Stomach (tissue), 8 donors: ENCODE measurements at regions not wholly inside any gene's neighbourhood (a gene's known extent, or its start where the extent isn't known, plus 50 kb on each side); places are given as distances from the start of the nearest gene placed in this dataset.
"Not testable (repeated sequence)": the region's sequence is repeated elsewhere in the genome, so short reads cannot be mapped to it uniquely, and the experiment has no call there.

Experiments used
- DNase-seq, 2 donors: peaks; one replicate each; pipeline versions ENCODE4 v3.0.0 to v3.0.0-alpha.2; 2013 to 2019
- H3K27ac ChIP-seq, 5 donors: fragments of 200-600 bp in 4 of 5; sonication (generic) in 4 of 5; one replicate each; pipeline ENCODE4 v1.5.1; 2013 to 2019; ENCODE audit warnings: mild to moderate bottlenecking in 1 of 5, moderate library complexity in 1 of 5
- H3K27me3 ChIP-seq, 3 donors: fragments of 200-600 bp; sonication (generic); one replicate each; pipeline ENCODE4 v1.5.1; 2017 to 2019; ENCODE audit warnings: mixed run types in 1 of 3
- H3K36me3 ChIP-seq, 4 donors: fragments of 200-600 bp; sonication (generic); 1 replicate in 3 of 4; 2 replicates in 1 of 4; pipeline ENCODE4 v1.5.1; 2016 to 2019
- H3K4me1 ChIP-seq, 4 donors: fragments of 200-600 bp; sonication (generic); one replicate each; pipeline ENCODE4 v1.5.1; 2016 to 2019
- H3K4me3 ChIP-seq, 4 donors: fragments of 200-600 bp; sonication (generic) in 3 of 4; one replicate each; pipeline ENCODE4 v1.5.1; 2016 to 2019; ENCODE audit warnings: mild to moderate bottlenecking in 1 of 4
- H3K9me3 ChIP-seq, 4 donors: fragments of 200-600 bp; sonication (generic); one replicate each; pipeline ENCODE4 v1.5.1; 2016 to 2019
- CTCF ChIP-seq, 7 experiments: fragments of 450-650 bp in 4 of 7; fragments of 200-600 bp in 3 of 7; sonication (generic) in 3 of 7; IDR thresholded peaks; one replicate each; pipeline ENCODE4 v1.5.1; 2016 to 2019; ENCODE audit warnings: antibody characterized with exemption in 7 of 7, control low read depth in 2 of 7, mild to moderate bottlenecking in 1 of 7
- EP300 ChIP-seq: sonication (generic); formaldehyde crosslinking; IDR thresholded peaks from one replicate; pipeline ENCODE4 v1.6.1; 2017; ENCODE audit warnings: antibody characterized with exemption
- POLR2A ChIP-seq, 4 donors: fragments of 450-650 bp; IDR thresholded peaks; one replicate each; pipeline ENCODE4 v1.6.1; 2016; ENCODE audit warnings: antibody characterized with exemption in 4 of 4, control low read depth in 2 of 4, mild to moderate bottlenecking in 1 of 4, moderate library complexity in 1 of 4
- POLR2AphosphoS5 ChIP-seq, 3 donors: sonication (generic); formaldehyde crosslinking; IDR thresholded peaks; one replicate each; pipeline ENCODE4 v1.6.1; 2016; ENCODE audit warnings: antibody characterized with exemption in 3 of 3
- whole genome bisulfite sequencing, 5 donors: extraction: QIAGEN DNeasy Blood & Tissue Kit in 3 of 5; methylation state at CpG; one replicate each; pipeline versions ENCODE4 v1.1.5 to v1.1.7; 2013 to 2018; 5-methylcytosine and 5-hydroxymethylcytosine counted together
- intact Hi-C: fragments of 100-400 bp; cut with DNase I; formaldehyde crosslinking; loops from one replicate; pipeline ENCODE4 v1.15.1; 2023; ENCODE audit warnings: low total_unique reads
- donor health status: healthy with polysubstance abuse.
- donor health status: Bipolar disorder and iron deficiency.
- donor health status: healthy.

GRCh38 chr5:152466085-152466745 is 61.1 kb upstream of the NMUR2 start:
- Histone ChIP-seq H3K27me3 (no peaks in the 10 kb centered on the region), H3K36me3 (no peaks in the 10 kb centered on the region), H3K4me3 (no peak overlapping the region), H3K27ac (no peak overlapping the region), H3K4me1 (peaks cover 0 to 4% (median 0%) of the 10 kb centered on the region in 4 donors), H3K9me3 (no peaks in the 10 kb centered on the region)
- 61 to 86% (median 77%) methylated on average over 3 of the region's 3 CpGs for WGBS, 5 donors
- no peak for DNase-seq
- TF ChIP-seq EP300 (no peak), POLR2AphosphoS5 (IDR thresholded peaks at IDR 0.05) (no peak), POLR2A (IDR thresholded peaks at IDR 0.05) (no peak), CTCF (IDR thresholded peaks at IDR 0.05) (no peak)
- intact Hi-C loops: no loop called here

GRCh38 chr5:152470167-152470566 is 65.1 kb upstream of the NMUR2 start:
- no peak for DNase-seq
- intact Hi-C loops: no loop called here
- H3K4me3 ChIP-seq: no peak overlapping the region
- H3K36me3 ChIP-seq: no peaks in the 10 kb centered on the region
- WGBS, 5 donors: 76 to 82% (median 80%) methylated on average over 3 of the region's 3 CpGs
- no peaks in the 10 kb centered on the region for H3K9me3 ChIP-seq
- no peaks in the 10 kb centered on the region for H3K27me3 ChIP-seq
- no peaks in the 10 kb centered on the region for H3K4me1 ChIP-seq
- TF ChIP-seq CTCF (IDR thresholded peaks at IDR 0.05) (no peak), EP300 (no peak), POLR2A (IDR thresholded peaks at IDR 0.05) (no peak), POLR2AphosphoS5 (IDR thresholded peaks at IDR 0.05) (no peak)
- no peak overlapping the region for H3K27ac ChIP-seq

- TF ChIP-seq CTCF (IDR thresholded peaks at IDR 0.05) (no peak), EP300 (no peak), POLR2A (IDR thresholded peaks at IDR 0.05) (no peak)
- H3K36me3 ChIP-seq: no peaks in the 10 kb centered on the region
- H3K4me1 ChIP-seq: no peaks in the 10 kb centered on the region
These were observed 67.0 kb upstream of the NMUR2 start for GRCh38 chr5:152472083-152472482.

GRCh38 chr5:152474961-152475360 is 69.9 kb upstream of the NMUR2 start:
- Histone ChIP-seq H3K4me1 (no peaks in the 10 kb centered on the region), H3K9me3 (no peaks in the 10 kb centered on the region), H3K27ac (no peak overlapping the region), H3K4me3 (no peak overlapping the region), H3K36me3 (no peaks in the 10 kb centered on the region), H3K27me3 (no peaks in the 10 kb centered on the region)
- no peak for TF ChIP-seq EP300
- no peak for DNase-seq
- 22 to 55% (median 29%) methylated on average over 1 of the region's 1 CpG for WGBS, 5 donors
- intact Hi-C loops: no loop called here

More at GRCh38 chr5:152472083-152472482, 67.0 kb upstream of the NMUR2 start:
- no peaks in the 10 kb centered on the region for H3K27me3 ChIP-seq
- H3K27ac ChIP-seq: no peak overlapping the region
- no peaks in the 10 kb centered on the region for H3K9me3 ChIP-seq
- no peak overlapping the region for H3K4me3 ChIP-seq
- no peak for DNase-seq
- intact Hi-C loops: no loop called here

- DNase-seq: no peak
- no peak for TF ChIP-seq EP300
- no peak overlapping the region for H3K27ac ChIP-seq
- no peaks in the 10 kb centered on the region for H3K4me1 ChIP-seq
- WGBS, 5 donors: 50 to 67% (median 54%) methylated on average over 2 of the region's 2 CpGs
- no peaks in the 10 kb centered on the region for H3K36me3 ChIP-seq
- no peak overlapping the region for H3K4me3 ChIP-seq
- H3K9me3 ChIP-seq: no peaks in the 10 kb centered on the region
- no peaks in the 10 kb centered on the region for H3K27me3 ChIP-seq
- intact Hi-C loops: no loop called here
These were observed 72.5 kb upstream of the NMUR2 start for GRCh38 chr5:152477536-152477935.

GRCh38 chr5:152479866-152480265 is 74.8 kb upstream of the NMUR2 start:
- H3K27me3 ChIP-seq, H3K9me3 ChIP-seq, intact Hi-C loops, H3K4me3 ChIP-seq, H3K27ac ChIP-seq, H3K36me3 ChIP-seq, DNase-seq, H3K4me1 ChIP-seq: not testable (repeated sequence)
- WGBS, 5 donors: 94 to 100% (median 96%) methylated on average over 13 to 32 of the region's 35 CpGs

- H3K4me1 ChIP-seq, DNase-seq, H3K27me3 ChIP-seq, H3K9me3 ChIP-seq, H3K27ac ChIP-seq, H3K4me3 ChIP-seq, H3K36me3 ChIP-seq, intact Hi-C loops: not testable (repeated sequence)
- 85 to 93% (median 90%) methylated on average over 12 of the region's 12 CpGs for WGBS, 5 donors
These were observed 75.6 kb upstream of the NMUR2 start for GRCh38 chr5:152480677-152481076.
